ENCODE measurements at regions not wholly inside any gene's neighbourhood (a gene's known extent, or its start where the extent isn't known, plus 50 kb on each side); places are given as distances from the start of the nearest gene placed in this dataset.

DNA sequence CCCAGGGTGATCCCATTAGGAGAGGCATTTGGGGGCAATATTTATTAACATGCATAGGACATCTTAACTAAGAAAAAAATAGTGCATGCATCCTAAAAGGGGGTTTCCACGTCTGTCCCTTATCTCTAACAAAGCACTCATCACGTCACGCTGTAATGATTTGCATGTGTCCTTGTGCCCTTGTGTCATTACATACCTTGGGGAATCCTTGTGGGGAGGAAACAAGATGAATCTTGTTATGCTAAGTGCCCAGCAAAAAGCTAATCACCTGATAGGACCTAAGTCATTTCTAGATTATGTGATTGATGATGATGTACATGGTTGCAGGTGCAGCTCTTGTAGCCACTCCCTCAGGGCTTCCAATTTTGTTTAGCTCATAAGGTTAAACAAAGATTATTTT lies 250.9 kb downstream of the FBXO15 start:
- no peak overlapping the region for H3K4me3 Mint-ChIP-seq (ENCODE audit: unreplicated experiment)
- H3K9me3 Mint-ChIP-seq (ENCODE audit: unreplicated experiment): no peaks in the 10 kb centered on the region
- POLR2A ChIA-PET: no interaction called here
- CTCF ChIA-PET: interaction anchor here (1.1 kb wide), 1 partner anchor 55 kb away, joined by 3 read pairs; no protein-coding TSS in a partner anchor
- BruUV-seq (replicated peaks): no TSS peak
- TF ChIP-seq, protein P1, sequence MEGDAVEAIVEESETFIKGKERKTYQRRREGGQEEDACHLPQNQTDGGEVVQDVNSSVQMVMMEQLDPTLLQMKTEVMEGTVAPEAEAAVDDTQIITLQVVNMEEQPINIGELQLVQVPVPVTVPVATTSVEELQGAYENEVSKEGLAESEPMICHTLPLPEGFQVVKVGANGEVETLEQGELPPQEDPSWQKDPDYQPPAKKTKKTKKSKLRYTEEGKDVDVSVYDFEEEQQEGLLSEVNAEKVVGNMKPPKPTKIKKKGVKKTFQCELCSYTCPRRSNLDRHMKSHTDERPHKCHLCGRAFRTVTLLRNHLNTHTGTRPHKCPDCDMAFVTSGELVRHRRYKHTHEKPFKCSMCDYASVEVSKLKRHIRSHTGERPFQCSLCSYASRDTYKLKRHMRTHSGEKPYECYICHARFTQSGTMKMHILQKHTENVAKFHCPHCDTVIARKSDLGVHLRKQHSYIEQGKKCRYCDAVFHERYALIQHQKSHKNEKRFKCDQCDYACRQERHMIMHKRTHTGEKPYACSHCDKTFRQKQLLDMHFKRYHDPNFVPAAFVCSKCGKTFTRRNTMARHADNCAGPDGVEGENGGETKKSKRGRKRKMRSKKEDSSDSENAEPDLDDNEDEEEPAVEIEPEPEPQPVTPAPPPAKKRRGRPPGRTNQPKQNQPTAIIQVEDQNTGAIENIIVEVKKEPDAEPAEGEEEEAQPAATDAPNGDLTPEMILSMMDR (IDR thresholded peaks at IDR 0.05; ENCODE audit: unreplicated experiment): no peak
- H3K27me3 Mint-ChIP-seq (ENCODE audit: insufficient read depth, unreplicated experiment): peaks cover 14% of the 10 kb centered on the region
- DNase-seq (ENCODE audit: unreplicated experiment): no peak
- no peaks in the 10 kb centered on the region for H3K4me1 Mint-ChIP-seq (ENCODE audit: insufficient read depth, unreplicated experiment)
- H3K36me3 Mint-ChIP-seq (ENCODE audit: insufficient read depth, unreplicated experiment): no peaks in the 10 kb centered on the region
- no peak overlapping the region for H3K27ac Mint-ChIP-seq (ENCODE audit: low read depth, unreplicated experiment)
- intact Hi-C loops (cut with micrococcal nuclease): no loop called here

DNA sequence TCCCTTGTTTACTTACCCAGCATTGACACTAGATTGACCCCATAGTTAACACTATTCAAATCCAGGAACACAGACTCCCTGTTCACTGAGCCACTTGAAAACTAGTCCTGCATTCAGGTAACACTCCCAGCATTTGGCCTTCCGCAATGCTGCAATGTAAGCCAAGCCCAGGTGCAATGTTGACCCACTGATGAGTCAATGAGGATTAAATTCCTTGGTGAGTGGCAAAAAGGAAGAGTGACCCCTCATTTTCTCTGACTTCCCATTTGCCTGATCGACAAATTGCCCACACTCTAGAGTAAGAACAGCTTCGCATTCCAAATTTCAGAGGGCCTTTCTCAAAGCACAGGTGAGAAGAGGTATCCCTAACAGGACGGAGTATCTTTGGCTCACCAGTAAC lies 251.9 kb downstream of the FBXO15 start:
- no peaks in the 10 kb centered on the region for H3K4me1 Mint-ChIP-seq (ENCODE audit: insufficient read depth, unreplicated experiment)
- no TSS peak for BruUV-seq (replicated peaks)
- H3K9me3 Mint-ChIP-seq (ENCODE audit: unreplicated experiment): no peaks in the 10 kb centered on the region
- TF ChIP-seq, protein P1 (IDR thresholded peaks at IDR 0.05; ENCODE audit: unreplicated experiment): no peak
- no peak overlapping the region for H3K4me3 Mint-ChIP-seq (ENCODE audit: unreplicated experiment)
- H3K36me3 Mint-ChIP-seq (ENCODE audit: insufficient read depth, unreplicated experiment): no peaks in the 10 kb centered on the region
- ChIA-PET CTCF (interaction anchor here (0.9 kb wide), 1 partner anchor 11 kb away, joined by 3 read pairs; no protein-coding TSS in a partner anchor), POLR2A (no interaction called here)
- peak; percentile 4 for DNase-seq (ENCODE audit: unreplicated experiment)
- no peak overlapping the region for H3K27ac Mint-ChIP-seq (ENCODE audit: low read depth, unreplicated experiment)
- intact Hi-C loops (cut with micrococcal nuclease): no loop called here
- peaks cover 7% of the 10 kb centered on the region for H3K27me3 Mint-ChIP-seq (ENCODE audit: insufficient read depth, unreplicated experiment)

DNA sequence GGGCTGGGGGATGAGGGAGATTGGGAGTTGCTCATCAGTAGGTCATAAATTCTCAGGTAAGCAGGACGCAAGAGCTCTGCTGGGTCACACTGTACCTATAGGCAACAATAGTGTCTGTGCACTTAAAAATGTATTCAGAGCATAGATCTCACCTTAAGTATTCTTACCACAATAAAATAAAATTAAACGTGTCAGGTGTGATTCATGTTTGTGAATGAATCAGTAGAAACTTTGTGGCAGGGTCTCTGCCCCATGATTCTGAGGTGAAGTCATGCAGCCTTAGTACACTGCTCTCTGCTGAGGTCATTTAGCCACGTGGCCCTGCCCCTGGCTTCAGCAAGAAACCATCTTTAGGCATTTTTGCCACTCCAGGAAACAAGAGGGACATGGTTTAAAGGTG lies 253.8 kb downstream of the FBXO15 start:
- Mint-ChIP-seq H3K27ac (ENCODE audit: low read depth, unreplicated experiment) (no peak overlapping the region), H3K4me3 (ENCODE audit: unreplicated experiment) (no peak overlapping the region), H3K27me3 (ENCODE audit: insufficient read depth, unreplicated experiment) (no peaks in the 10 kb centered on the region), H3K36me3 (ENCODE audit: insufficient read depth, unreplicated experiment) (no peaks in the 10 kb centered on the region), H3K9me3 (ENCODE audit: unreplicated experiment) (no peaks in the 10 kb centered on the region), H3K4me1 (ENCODE audit: insufficient read depth, unreplicated experiment) (no peaks in the 10 kb centered on the region)
- TF ChIP-seq, protein P1 (IDR thresholded peaks at IDR 0.05; ENCODE audit: unreplicated experiment): no peak
- ChIA-PET CTCF (no interaction called here), POLR2A (no interaction called here)
- intact Hi-C loops (cut with micrococcal nuclease): no loop called here
- no TSS peak for BruUV-seq (replicated peaks)
- no peak for DNase-seq (ENCODE audit: unreplicated experiment)

DNA sequence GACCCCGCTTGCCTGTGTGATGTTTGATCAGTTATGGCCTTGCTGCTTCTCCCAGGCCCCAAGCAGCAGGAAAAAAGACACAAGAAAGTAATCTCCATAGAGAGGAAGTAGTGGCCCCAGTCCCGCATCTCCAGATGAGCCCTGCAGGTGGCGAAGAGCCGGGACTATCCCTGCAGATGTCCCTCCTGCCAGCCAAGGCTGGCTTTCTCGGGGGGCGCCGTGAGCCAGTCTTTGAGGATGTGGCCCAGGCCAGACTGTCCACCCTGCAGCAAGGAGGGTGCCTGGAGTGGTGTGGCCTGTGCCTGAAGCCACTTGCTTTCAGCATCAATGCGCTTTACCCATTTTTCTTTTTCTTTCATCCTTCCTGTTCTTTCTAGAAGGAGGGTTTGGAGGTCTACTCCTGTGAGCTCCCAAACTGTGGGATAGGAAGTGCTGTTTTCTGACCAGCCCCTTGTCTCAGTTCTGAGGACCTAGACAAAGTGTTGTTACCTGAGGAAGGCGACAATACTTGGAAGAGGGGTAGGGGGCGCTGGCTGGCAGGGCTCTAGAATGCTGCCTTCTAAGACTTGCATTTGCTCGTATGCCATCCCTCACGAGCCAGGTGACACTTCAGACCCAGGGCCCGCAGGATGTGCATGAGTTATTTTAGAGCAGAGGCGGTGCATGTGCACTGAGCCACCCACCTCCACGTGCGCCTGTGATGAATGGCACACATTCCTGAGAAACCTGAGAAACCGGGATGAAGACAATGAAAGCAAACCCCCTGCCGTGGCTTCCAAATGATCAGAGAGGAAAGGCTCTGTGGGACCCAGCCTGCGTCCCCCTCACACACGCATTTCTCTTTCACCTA lies 255.8 kb downstream of the FBXO15 start:
- intact Hi-C loops (cut with micrococcal nuclease): no loop called here
- Mint-ChIP-seq H3K9me3 (ENCODE audit: unreplicated experiment) (no peaks in the 10 kb centered on the region), H3K4me1 (ENCODE audit: insufficient read depth, unreplicated experiment) (no peaks in the 10 kb centered on the region)

More for the DNA sequence above, 255.8 kb downstream of the FBXO15 start:
- H3K27me3 Mint-ChIP-seq (ENCODE audit: insufficient read depth, unreplicated experiment): no peaks in the 10 kb centered on the region
- CTCF ChIA-PET: no interaction called here
- TF ChIP-seq, protein P1 (IDR thresholded peaks at IDR 0.05; ENCODE audit: unreplicated experiment): no peak
- BruUV-seq (replicated peaks): no TSS peak
- H3K4me3 Mint-ChIP-seq (ENCODE audit: unreplicated experiment): no peak overlapping the region
- H3K36me3 Mint-ChIP-seq (ENCODE audit: insufficient read depth, unreplicated experiment): no peaks in the 10 kb centered on the region
- no peak overlapping the region for H3K27ac Mint-ChIP-seq (ENCODE audit: low read depth, unreplicated experiment)
- peak; percentile 6 for DNase-seq (ENCODE audit: unreplicated experiment)
- POLR2A ChIA-PET: interaction anchor here (0.8 kb wide), 1 partner anchor 203 kb away, joined by 4 read pairs; no protein-coding TSS in a partner anchor

Measured in MCF 10A (cell line).